B cell (primary cell): ENCODE measurements at regions not wholly inside any gene's neighbourhood (a gene's known extent, or its start where the extent isn't known, plus 50 kb on each side); places are given as distances from the start of the nearest gene placed in this dataset.

Experiments
- ATAC-seq: fragments of 200-7000 bp; cut with Tn5 transposase; one replicate; pipeline ENCODE4 v1.10.0; 2021; ENCODE audit warnings: low read depth, mild to moderate bottlenecking, moderate number of reproducible peaks, moderate library complexity
- CTCF ChIA-PET: fragments of 350-600 bp; sonication (Branson Sonifier 250); formaldehyde crosslinking; loops from one replicate; lab custom pipeline; 2021; ENCODE audit warnings: antibody characterized with exemption, inconsistent platforms; lab: Charles Lee
- POLR2A ChIA-PET: fragments of 350-600 bp; sonication (Branson Sonifier 250); formaldehyde crosslinking; loops from one replicate; lab custom pipeline; 2021; ENCODE audit warnings: antibody characterized with exemption; lab: Charles Lee
- DNase-seq: peaks from one replicate; pipeline ENCODE4 v3.0.0; 2013
- H2AFZ ChIP-seq: 2 replicates; pipeline ENCODE4 v1.6.1; 2012; ENCODE audit warnings: mild to moderate bottlenecking, low read depth, low read length; ENCODE audit not compliant: insufficient read depth, poor library complexity, severe bottlenecking
- H3K27ac ChIP-seq, 2 donors: 1 replicate in 1 of 2; 2 replicates in 1 of 2; pipeline ENCODE4 v1.5.1; 2012 to 2013; ENCODE audit warnings: low read length in 2 of 2, mild to moderate bottlenecking in 2 of 2, moderate library complexity in 1 of 2
- H3K27me3 ChIP-seq, 4 experiments: fragments of 200-600 bp in 1 of 4; sonication (generic) in 1 of 4; replicated peaks in 1 of 4; 1 replicate in 2 of 4; 2 replicates in 2 of 4; pipeline versions ENCODE4 v1.6.1 to v1.7.0; 2013 to 2016; ENCODE audit warnings: low read length in 3 of 4, mild to moderate bottlenecking in 2 of 4, mixed read lengths in 1 of 4, moderate library complexity in 1 of 4; ENCODE audit not compliant: insufficient read depth in 4 of 4, control insufficient read depth in 3 of 4; ENCODE audit errors: control extremely low read depth in 1 of 4
- H3K36me3 ChIP-seq, 2 experiments: replicated peaks in 1 of 2; 1 replicate in 1 of 2; 2 replicates in 1 of 2; pipeline versions ENCODE4 v1.6.1 to v1.7.1; 2013; ENCODE audit warnings: low read length in 1 of 2; ENCODE audit not compliant: insufficient read depth in 2 of 2, control insufficient read depth in 1 of 2; ENCODE audit errors: control extremely low read depth in 1 of 2, extremely low read depth in 1 of 2
- H3K4me1 ChIP-seq, 2 donors: fragments of 200-600 bp in 1 of 2; sonication (generic) in 1 of 2; 1 replicate in 1 of 2; 2 replicates in 1 of 2; pipeline versions ENCODE4 v1.5.1 to v1.6.1; 2013 to 2017; ENCODE audit warnings: low read length in 2 of 2; ENCODE audit not compliant: control insufficient read depth in 2 of 2, insufficient read depth in 2 of 2
- H3K4me2 ChIP-seq: replicated peaks from 2 replicates; pipeline ENCODE3; 2012; ENCODE audit warnings: mild to moderate bottlenecking, low read depth, low read length; ENCODE audit not compliant: poor library complexity, severe bottlenecking
- H3K4me3 ChIP-seq, 5 experiments: fragments of 200-600 bp in 1 of 5; sonication (generic) in 1 of 5; 1 replicate in 3 of 5; 2 replicates in 2 of 5; pipeline versions ENCODE4 v1.5.1 to v1.7.0; 2011 to 2016; ENCODE audit warnings: low read length in 4 of 5, mild to moderate bottlenecking in 4 of 5, low read depth in 2 of 5, control low read depth in 1 of 5, moderate library complexity in 1 of 5; ENCODE audit not compliant: insufficient read depth in 1 of 5; ENCODE audit errors: control extremely low read depth in 1 of 5, extremely low read depth in 1 of 5
- H3K79me2 ChIP-seq: fragments of 200-600 bp; sonication (generic); one replicate; pipeline ENCODE4 v1.6.0; 2016; ENCODE audit warnings: low read length; ENCODE audit not compliant: control insufficient read depth, insufficient read depth
- H3K9ac ChIP-seq: fragments of 200-600 bp; sonication (generic); 2 replicates; pipeline ENCODE4 v1.6.1; 2017; ENCODE audit warnings: mild to moderate bottlenecking, low read length, moderate library complexity
- H3K9me3 ChIP-seq, 3 donors: one replicate each; pipeline versions ENCODE4 v1.6.1 to v1.7.1; 2013; ENCODE audit warnings: low read length in 2 of 3; ENCODE audit not compliant: control insufficient read depth in 2 of 3, insufficient read depth in 1 of 3; ENCODE audit errors: control extremely low read depth in 1 of 3
- H4K20me1 ChIP-seq: 2 replicates; pipeline ENCODE4 v1.6.0; 2012; ENCODE audit warnings: mild to moderate bottlenecking, low read length; ENCODE audit not compliant: insufficient read depth, control insufficient read depth, poor library complexity, severe bottlenecking
- H3K27ac Mint-ChIP-seq: one replicate; pipeline ENCODE4 v1.8.0; 2021; ENCODE audit warnings: mixed read lengths
- H3K27me3 Mint-ChIP-seq: one replicate; pipeline ENCODE4 v1.8.0; 2021; ENCODE audit warnings: mixed read lengths
- H3K4me1 Mint-ChIP-seq: one replicate; pipeline ENCODE4 v1.8.0; 2021; ENCODE audit warnings: mixed read lengths
- H3K4me3 Mint-ChIP-seq: one replicate; pipeline ENCODE4 v1.8.0; 2021; ENCODE audit warnings: mixed read lengths
- H3K9me3 Mint-ChIP-seq: one replicate; pipeline ENCODE4 v1.8.0; 2022; ENCODE audit warnings: mixed read lengths; ENCODE audit not compliant: insufficient read depth
- CTCF ChIP-seq: fragments of 200-600 bp; IDR thresholded peaks from one replicate; pipeline ENCODE4 v1.8.0; 2022; ENCODE audit warnings: antibody characterized with exemption, mild to moderate bottlenecking
- EZH2 ChIP-seq: IDR thresholded peaks from 2 replicates; pipeline ENCODE4 v1.6.1; 2012; ENCODE audit warnings: borderline replicate concordance, low read depth, mild to moderate bottlenecking, moderate library complexity, low read length; ENCODE audit not compliant: insufficient read depth, poor library complexity, severe bottlenecking
- WGBS: methylation state at CpG from one replicate; pipeline ENCODE4 v1.1.5; 2013; ENCODE audit warnings: missing lambda C conversion rate; ENCODE audit not compliant: insufficient coverage; 5-methylcytosine and 5-hydroxymethylcytosine counted together
- intact Hi-C: fragments of 100-400 bp; cut with micrococcal nuclease; formaldehyde crosslinking; loops from one replicate; pipeline ENCODE4 v1.10.0; 2022

- Histone ChIP-seq H3K9ac (no peak overlapping the region), H3K4me2 (no peak overlapping the region), H3K4me3 (no peak overlapping the region), H2AFZ (no peak overlapping the region), H3K27me3 (peaks cover 0 to 16% (median 12%) of the 10 kb centered on the region in 4 experiments), H3K4me1 (peaks cover 7 to 12% of the 10 kb centered on the region in 2 donors), H3K36me3 (no peaks in the 10 kb centered on the region), H3K79me2 (no peaks in the 10 kb centered on the region), H3K9me3 (peaks cover 0 to 7% (median 0%) of the 10 kb centered on the region in 3 donors), H3K27ac (no peak overlapping the region), H4K20me1 (no peaks in the 10 kb centered on the region)
- intact Hi-C loops, result no loop called here
- ChIA-PET POLR2A (no interaction called here), CTCF (no interaction called here)
- no peak for DNase-seq
- Mint-ChIP-seq H3K9me3 (no peaks in the 10 kb centered on the region), H3K27ac (no peak overlapping the region), H3K4me1 (peaks cover 10% of the 10 kb centered on the region), H3K4me3 (no peak overlapping the region), H3K27me3 (peaks cover 37% of the 10 kb centered on the region)
- 100% methylated on average over 2 of the region's 3 CpGs for WGBS
- no peak for TF ChIP-seq CTCF
- TF ChIP-seq EZH2, result no peak
- ATAC-seq, result no peak
Observed at GRCh38 chr21:31552826-31553225, 106.7 kb upstream of the SOD1 start.

- intact Hi-C loops, result no loop called here
- H4K20me1 ChIP-seq, result no peaks in the 10 kb centered on the region
- TF ChIP-seq CTCF, result no peak
- no peak for TF ChIP-seq EZH2
- no peak overlapping the region for H3K4me2 ChIP-seq
- Mint-ChIP-seq H3K27ac (no peak overlapping the region), H3K4me3 (no peak overlapping the region), H3K27me3 (peaks cover 12% of the 10 kb centered on the region), H3K4me1 (peaks cover 2% of the 10 kb centered on the region), H3K9me3 (no peaks in the 10 kb centered on the region)
- no peak overlapping the region for H3K9ac ChIP-seq
- DNase-seq, result no peak
- no peaks in the 10 kb centered on the region for H3K27me3 ChIP-seq
- 100% methylated on average over 1 of the region's 7 CpGs for WGBS
- ATAC-seq, result no peak
- H3K4me1 ChIP-seq, result no peaks in the 10 kb centered on the region
- no peak overlapping the region for H2AFZ ChIP-seq
- ChIA-PET POLR2A (no interaction called here), CTCF (no interaction called here)
- peaks cover 0 to 3% (median 0%) of the 10 kb centered on the region in 3 donors for H3K9me3 ChIP-seq
- H3K36me3 ChIP-seq, result no peaks in the 10 kb centered on the region
- H3K4me3 ChIP-seq, result no peak overlapping the region
- no peak overlapping the region for H3K27ac ChIP-seq
- no peaks in the 10 kb centered on the region for H3K79me2 ChIP-seq
Observed at GRCh38 chr21:31550070-31550469, 109.4 kb upstream of the SOD1 start.
